NCI-H446 treated with DMSO at 0.1 percent for 48 hours (cell line): ENCODE measurements at regions not wholly inside any gene's neighbourhood (a gene's known extent, or its start where the extent isn't known, plus 50 kb on each side); places are given as distances from the start of the nearest gene placed in this dataset.
"Not testable (repeated sequence)": the region's sequence is repeated elsewhere in the genome, so short reads cannot be mapped to it uniquely, and the experiment has no call there.

ENCODE experiments used
- DNase-seq: peaks from one replicate; lab custom pipeline; 2025; lab: John Stamatoyannopoulos, UW

GRCh38 chr7:69203871-69204270, 394.4 kb upstream of the AUTS2 start:
- no peak for DNase-seq

GRCh38 chr7:69204943-69205342, 393.3 kb upstream of the AUTS2 start:
- DNase-seq, result no peak

GRCh38 chr7:69205581-69205980, 392.7 kb upstream of the AUTS2 start:
- DNase-seq, result no peak

GRCh38 chr7:69208276-69208675, 390.0 kb upstream of the AUTS2 start:
- no peak for DNase-seq

- DNase-seq, result no peak
Measured at GRCh38 chr7:69208848-69209247, 389.4 kb upstream of the AUTS2 start.

GRCh38 chr7:69211336-69211735, 386.9 kb upstream of the AUTS2 start:
- no peak for DNase-seq

- DNase-seq, result no peak
Measured at GRCh38 chr7:69211739-69212138, 386.5 kb upstream of the AUTS2 start.

- no peak for DNase-seq
Measured at GRCh38 chr7:69213878-69214277, 384.4 kb upstream of the AUTS2 start.

GRCh38 chr7:69215516-69215915, 382.8 kb upstream of the AUTS2 start:
- DNase-seq, result not testable (repeated sequence)

GRCh38 chr7:69217516-69218350, 380.5 kb upstream of the AUTS2 start:
- no peak for DNase-seq

GRCh38 chr7:69218576-69218975, 379.7 kb upstream of the AUTS2 start:
- no peak for DNase-seq

GRCh38 chr7:69219381-69219780, 378.9 kb upstream of the AUTS2 start:
- DNase-seq, result no peak

GRCh38 chr7:69225259-69225943, 372.9 kb upstream of the AUTS2 start:
- DNase-seq, result no peak

GRCh38 chr7:69228212-69228811, 370.0 kb upstream of the AUTS2 start:
- no peak for DNase-seq

- no peak for DNase-seq
Measured at GRCh38 chr7:69232445-69233376, 365.6 kb upstream of the AUTS2 start.

GRCh38 chr7:69237541-69237940, 360.7 kb upstream of the AUTS2 start:
- no peak for DNase-seq

GRCh38 chr7:69243016-69243415, 355.3 kb upstream of the AUTS2 start:
- no peak for DNase-seq

GRCh38 chr7:69244701-69245100, 353.6 kb upstream of the AUTS2 start:
- DNase-seq, result no peak

GRCh38 chr7:69245646-69246045, 352.6 kb upstream of the AUTS2 start:
- no peak for DNase-seq

- DNase-seq, result no peak
Measured at GRCh38 chr7:69246758-69247157, 351.5 kb upstream of the AUTS2 start.

- DNase-seq, result not testable (repeated sequence)
Measured at GRCh38 chr7:69248382-69248828, 349.9 kb upstream of the AUTS2 start.

GRCh38 chr7:69250958-69251357, 347.3 kb upstream of the AUTS2 start:
- DNase-seq, result no peak
